Activated CD8-positive, alpha-beta T cell treated with anti-CD3 and anti-CD28 coated beads for 36 hours (primary cell): ENCODE measurements at regions not wholly inside any gene's neighbourhood (a gene's known extent, or its start where the extent isn't known, plus 50 kb on each side); places are given as distances from the start of the nearest gene placed in this dataset.

Source experiments
- ATAC-seq: fragments of 200-7000 bp; cut with Tn5 transposase; one replicate; pipeline ENCODE4 v1.10.0; 2021; ENCODE audit warnings: mild to moderate bottlenecking, moderate library complexity
- CTCF ChIA-PET: fragments of 350-600 bp; sonication (Branson Sonifier 250); formaldehyde crosslinking; loops from one replicate; lab custom pipeline; 2021; ENCODE audit warnings: antibody characterized with exemption; lab: Charles Lee
- POLR2A ChIA-PET: fragments of 350-600 bp; sonication (Branson Sonifier 250); formaldehyde crosslinking; loops from one replicate; lab custom pipeline; 2021; ENCODE audit warnings: antibody characterized with exemption; lab: Charles Lee
- DNase-seq: peaks from one replicate; pipeline ENCODE4 v3.0.0-alpha.2; 2020
- H3K27ac Mint-ChIP-seq: one replicate; pipeline ENCODE4 v1.8.0; 2021; ENCODE audit warnings: mild to moderate bottlenecking, mixed read lengths
- H3K27me3 Mint-ChIP-seq: one replicate; pipeline ENCODE4 v1.8.0; 2021; ENCODE audit warnings: mixed read lengths
- H3K36me3 Mint-ChIP-seq: one replicate; pipeline ENCODE4 v1.8.0; 2021; ENCODE audit warnings: low read depth, mixed read lengths
- H3K4me1 Mint-ChIP-seq: one replicate; pipeline ENCODE4 v1.8.0; 2021; ENCODE audit warnings: low read depth, mixed read lengths
- H3K4me3 Mint-ChIP-seq: one replicate; pipeline ENCODE4 v1.8.0; 2021; ENCODE audit warnings: mild to moderate bottlenecking, moderate library complexity, mixed read lengths
- H3K9me3 Mint-ChIP-seq: one replicate; pipeline ENCODE4 v1.8.0; 2021; ENCODE audit warnings: mixed read lengths
- CTCF ChIP-seq: fragments of 200-600 bp; IDR thresholded peaks from one replicate; pipeline ENCODE4 v1.8.0; 2022; ENCODE audit warnings: antibody characterized with exemption, mild to moderate bottlenecking
- intact Hi-C: fragments of 100-400 bp; cut with micrococcal nuclease; formaldehyde crosslinking; loops from one replicate; pipeline ENCODE4 v1.10.0; 2022

- H3K4me3 Mint-ChIP-seq: no peak overlapping the region
- H3K36me3 Mint-ChIP-seq: no peaks in the 10 kb centered on the region
- DNase-seq: no peak
- POLR2A ChIA-PET: no interaction called here
- no peak overlapping the region for H3K27ac Mint-ChIP-seq
- TF ChIP-seq CTCF: no peak
- intact Hi-C loops: no loop called here
- ATAC-seq: no peak
- CTCF ChIA-PET: no interaction called here
- H3K9me3 Mint-ChIP-seq: peaks cover 4% of the 10 kb centered on the region
- H3K4me1 Mint-ChIP-seq: no peaks in the 10 kb centered on the region
- H3K27me3 Mint-ChIP-seq: no peaks in the 10 kb centered on the region
Observed at GRCh38 chr4:43253541-43253940, 361.0 kb downstream of the GRXCR1 start.

- Mint-ChIP-seq H3K36me3 (no peaks in the 10 kb centered on the region), H3K4me1 (no peaks in the 10 kb centered on the region), H3K9me3 (peaks cover 14% of the 10 kb centered on the region), H3K27ac (no peak overlapping the region), H3K27me3 (no peaks in the 10 kb centered on the region), H3K4me3 (no peak overlapping the region)
- ChIA-PET CTCF (no interaction called here), POLR2A (no interaction called here)
- DNase-seq (no peak), ATAC-seq (no peak)
- intact Hi-C loops: no loop called here
- no peak for TF ChIP-seq CTCF
Observed at GRCh38 chr4:43264730-43265129, 372.2 kb downstream of the GRXCR1 start.

GRCh38 chr4:43271946-43272345 lies 379.4 kb downstream of the GRXCR1 start:
- Mint-ChIP-seq H3K36me3 (no peaks in the 10 kb centered on the region), H3K4me3 (no peak overlapping the region), H3K9me3 (peaks cover 20% of the 10 kb centered on the region), H3K27ac (no peak overlapping the region), H3K4me1 (no peaks in the 10 kb centered on the region), H3K27me3 (no peaks in the 10 kb centered on the region)
- ChIA-PET CTCF (no interaction called here), POLR2A (no interaction called here)
- DNase-seq (no peak), ATAC-seq (no peak)
- TF ChIP-seq CTCF: no peak
- intact Hi-C loops: no loop called here

- POLR2A ChIA-PET: no interaction called here
- no peak for ATAC-seq
- H3K27me3 Mint-ChIP-seq: no peaks in the 10 kb centered on the region
- DNase-seq: no peak
- CTCF ChIA-PET: no interaction called here
- peaks cover 16% of the 10 kb centered on the region for H3K9me3 Mint-ChIP-seq
- no peak overlapping the region for H3K4me3 Mint-ChIP-seq
- no peak overlapping the region for H3K27ac Mint-ChIP-seq
- no peaks in the 10 kb centered on the region for H3K4me1 Mint-ChIP-seq
- TF ChIP-seq CTCF: no peak
- no peaks in the 10 kb centered on the region for H3K36me3 Mint-ChIP-seq
- intact Hi-C loops: no loop called here
Observed at GRCh38 chr4:43274376-43274775, 381.9 kb downstream of the GRXCR1 start.

- intact Hi-C loops: no loop called here
- no peak for ATAC-seq
- POLR2A ChIA-PET: no interaction called here
Observed at GRCh38 chr4:43275779-43276178, 383.3 kb downstream of the GRXCR1 start.

More at GRCh38 chr4:43275779-43276178, 383.3 kb downstream of the GRXCR1 start:
- H3K27ac Mint-ChIP-seq: no peak overlapping the region
- DNase-seq: no peak
- no peak for TF ChIP-seq CTCF
- no peak overlapping the region for H3K4me3 Mint-ChIP-seq
- H3K36me3 Mint-ChIP-seq: no peaks in the 10 kb centered on the region
- no peaks in the 10 kb centered on the region for H3K4me1 Mint-ChIP-seq
- peaks cover 17% of the 10 kb centered on the region for H3K9me3 Mint-ChIP-seq
- CTCF ChIA-PET: no interaction called here
- no peaks in the 10 kb centered on the region for H3K27me3 Mint-ChIP-seq
